T-helper 1 cell (primary cell): ENCODE measurements at regions not wholly inside any gene's neighbourhood (a gene's known extent, or its start where the extent isn't known, plus 50 kb on each side); places are given as distances from the start of the nearest gene placed in this dataset.

Experiments used
- DNase-seq, 5 donors: peaks; one replicate each; pipeline ENCODE4 v3.0.0-alpha.2; 2012 to 2020

DNA sequence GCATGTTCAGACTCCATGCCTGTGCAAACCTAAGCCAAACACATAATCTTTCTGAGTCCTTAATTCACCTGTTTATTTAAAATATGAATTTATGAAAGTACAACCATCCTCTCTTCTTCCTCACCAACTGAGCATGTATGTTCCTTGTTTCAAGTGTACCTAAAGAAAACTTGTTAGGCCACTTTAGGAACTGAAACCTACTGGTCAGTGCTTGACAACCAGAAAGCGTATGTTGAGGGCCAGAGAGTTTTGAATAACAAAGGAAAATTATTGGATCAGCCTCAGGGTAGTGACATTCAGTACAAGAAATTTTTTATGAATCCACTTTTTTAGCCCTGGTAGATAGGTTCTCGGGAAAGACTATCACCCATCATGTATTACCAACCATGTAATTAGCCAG lies 847.6 kb upstream of the CELF4 start:
- DNase-seq: no peak

DNA sequence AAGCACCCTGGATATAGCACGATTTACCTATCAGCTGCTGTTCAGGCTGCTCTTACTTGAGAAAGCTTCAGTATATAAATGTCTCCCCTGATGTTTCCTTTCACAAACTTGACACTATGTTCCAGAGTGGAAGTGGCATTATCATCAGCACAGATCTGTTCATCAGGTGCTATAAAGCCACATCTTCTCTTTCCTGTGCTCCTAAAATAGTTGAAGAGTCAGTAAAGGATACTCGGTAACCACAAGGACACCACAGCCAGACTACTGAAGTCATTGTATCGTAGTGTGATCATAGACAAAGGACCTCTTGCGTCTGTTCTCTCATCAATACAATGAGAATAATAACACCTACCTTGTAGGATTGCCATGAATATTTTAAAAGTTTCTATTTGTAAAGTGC lies 841.0 kb upstream of the CELF4 start:
- no peak for DNase-seq

DNA sequence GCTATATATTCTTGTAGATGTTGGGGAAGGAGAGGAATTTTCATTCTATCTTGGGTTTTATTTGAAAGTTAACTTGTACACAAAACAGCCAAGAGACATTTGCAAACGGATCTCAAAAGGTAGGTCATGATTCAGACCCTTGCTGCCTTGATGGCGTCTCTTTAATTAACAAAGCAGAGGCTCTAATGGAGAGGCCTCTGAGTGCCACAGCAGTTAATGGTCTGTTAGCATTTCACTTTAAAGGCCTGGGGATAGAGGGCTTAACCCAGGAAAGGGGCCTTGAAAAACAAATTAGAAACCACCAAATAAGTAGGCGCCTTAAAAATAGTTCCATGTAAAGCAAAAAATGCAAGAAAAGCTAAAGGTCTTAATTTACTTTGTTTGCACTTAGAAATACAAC lies 836.9 kb upstream of the CELF4 start:
- DNase-seq: no peak

DNA sequence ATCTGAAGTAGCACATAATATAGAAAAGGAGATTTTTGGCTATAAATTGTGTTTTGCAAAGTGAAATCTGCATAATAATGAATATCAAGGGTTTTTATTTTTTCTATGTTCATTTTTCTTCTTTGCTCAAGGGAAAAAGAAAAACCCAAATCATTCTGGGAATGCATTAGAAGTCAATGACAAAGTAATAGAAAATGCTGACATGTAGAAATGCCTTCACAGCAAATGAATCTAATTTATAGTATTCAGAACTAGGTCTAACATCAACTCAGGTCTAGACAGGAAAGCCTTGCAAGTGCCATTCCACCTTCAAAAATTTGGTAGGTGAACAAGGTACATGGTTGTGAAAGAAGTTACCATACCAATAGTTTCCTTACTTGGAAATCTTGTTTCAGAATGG lies 831.5 kb upstream of the CELF4 start:
- DNase-seq: no peak

DNA sequence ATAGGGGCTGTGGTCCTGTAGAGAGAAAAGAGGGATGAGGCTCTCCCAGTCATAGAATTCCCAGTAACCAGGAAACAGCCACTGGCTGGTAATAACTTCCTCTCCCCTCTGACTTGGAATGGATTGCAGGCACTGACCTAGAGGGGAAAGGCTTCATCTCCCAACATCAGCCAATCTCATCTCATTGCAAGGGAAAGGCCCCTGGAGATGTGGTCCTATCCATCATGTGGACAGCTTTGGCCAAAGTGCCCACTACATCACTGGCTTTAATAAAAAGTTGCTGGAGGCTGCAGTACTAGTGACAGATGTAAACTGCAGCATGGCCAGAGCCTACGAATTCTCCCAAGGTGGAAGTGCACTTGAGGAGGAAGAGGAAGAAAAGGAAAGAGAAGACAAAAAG lies 820.5 kb upstream of the CELF4 start:
- DNase-seq: no peak

DNA sequence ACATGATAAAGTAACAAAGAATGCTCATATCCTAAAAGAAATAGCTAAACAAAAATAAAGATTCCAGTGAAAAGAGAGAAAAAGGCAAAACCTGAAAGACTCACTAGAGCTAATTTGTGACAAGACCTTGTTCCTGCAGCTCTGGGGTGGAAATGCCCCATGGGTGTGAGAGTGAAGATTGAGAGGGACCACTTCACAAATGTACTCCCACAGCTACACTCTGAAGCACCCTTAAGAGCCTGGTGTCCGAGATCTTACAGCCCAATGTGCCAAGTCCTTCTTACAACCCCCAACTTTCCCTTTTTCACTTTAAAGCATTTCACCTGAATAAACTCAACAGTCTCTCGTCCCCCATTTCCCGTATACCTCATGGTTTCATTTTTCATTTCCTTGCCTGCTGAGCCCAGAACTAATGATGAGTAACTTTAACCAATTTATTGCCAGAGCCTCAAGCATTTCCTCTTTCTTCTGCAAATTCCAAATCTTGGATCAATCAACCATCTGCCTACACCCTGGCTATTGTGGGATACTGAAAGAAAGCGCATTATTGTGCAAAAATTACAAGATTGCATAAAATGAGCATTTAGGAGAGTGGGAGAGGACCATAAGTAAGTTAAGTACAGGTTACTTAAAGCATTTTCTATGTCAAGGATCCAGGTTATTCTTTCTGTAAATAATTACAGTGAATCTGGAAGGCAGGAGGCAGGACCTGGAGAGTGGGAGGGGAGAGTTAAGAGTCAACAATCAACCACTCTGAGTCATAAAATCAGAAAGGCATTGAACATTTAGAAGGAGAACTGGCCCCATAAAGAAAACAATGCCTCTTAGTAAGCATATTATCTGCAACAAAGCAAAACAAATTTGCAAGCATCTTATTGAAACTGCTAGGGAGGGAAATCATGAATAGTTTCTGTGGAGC lies 804.4 kb upstream of the CELF4 start:
- no peak for DNase-seq

DNA sequence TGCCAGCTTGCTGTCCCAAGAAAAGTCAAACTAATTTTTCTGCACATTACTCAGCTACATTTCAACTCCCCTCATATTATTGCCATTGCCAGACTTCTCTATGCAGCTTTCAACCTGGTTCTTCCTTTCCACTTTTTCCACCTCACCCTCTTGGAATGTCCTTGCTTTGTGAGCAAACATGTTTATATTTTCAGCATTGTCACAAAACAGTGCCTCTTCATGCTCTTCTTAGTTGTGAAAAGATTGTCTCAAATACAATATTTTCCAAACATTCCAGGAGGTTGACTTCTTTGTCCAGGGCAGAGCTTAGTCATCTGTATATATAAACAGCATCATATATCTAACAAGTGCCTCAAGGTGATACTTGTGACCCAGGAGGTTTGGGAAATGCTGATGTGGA lies 803.3 kb upstream of the CELF4 start:
- DNase-seq: no peak

DNA sequence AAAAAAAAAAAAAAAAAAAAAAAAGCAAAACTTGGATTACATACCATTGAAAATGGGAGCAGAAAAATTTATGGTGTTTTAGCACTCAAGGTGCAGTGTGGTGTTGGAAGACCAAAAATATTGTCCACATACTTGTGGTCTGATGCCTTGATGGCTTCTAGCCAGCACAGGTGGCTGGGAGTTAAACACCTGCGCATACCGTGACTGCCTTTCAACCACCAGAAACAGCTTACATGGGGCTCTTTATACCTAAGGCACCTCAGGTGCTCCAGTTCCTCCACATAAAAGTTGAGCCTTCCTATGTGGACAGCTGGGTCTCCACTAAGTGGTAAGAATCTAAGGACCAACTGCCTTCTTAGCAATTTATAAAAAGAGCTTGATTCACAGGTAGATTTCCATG lies 802.6 kb upstream of the CELF4 start:
- no peak for DNase-seq

DNA sequence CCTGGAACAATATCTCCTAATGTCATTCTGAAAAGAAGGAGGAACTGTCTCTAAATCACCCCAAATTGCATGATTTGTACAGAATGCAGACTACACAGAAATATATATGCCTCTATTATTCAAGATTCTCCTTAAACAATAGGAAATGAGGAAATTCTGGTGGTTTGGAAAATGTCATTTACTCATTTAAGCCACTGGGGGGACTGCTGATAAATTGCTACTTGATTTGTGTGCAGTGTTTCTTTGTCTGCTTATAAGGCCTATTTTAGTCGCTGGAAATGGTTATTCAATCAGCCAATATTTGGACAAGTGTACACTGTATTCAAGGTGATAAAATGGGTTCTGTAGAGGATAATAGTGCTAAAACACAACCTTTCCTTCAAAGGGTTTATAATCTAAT lies 801.9 kb upstream of the CELF4 start:
- DNase-seq: no peak

DNA sequence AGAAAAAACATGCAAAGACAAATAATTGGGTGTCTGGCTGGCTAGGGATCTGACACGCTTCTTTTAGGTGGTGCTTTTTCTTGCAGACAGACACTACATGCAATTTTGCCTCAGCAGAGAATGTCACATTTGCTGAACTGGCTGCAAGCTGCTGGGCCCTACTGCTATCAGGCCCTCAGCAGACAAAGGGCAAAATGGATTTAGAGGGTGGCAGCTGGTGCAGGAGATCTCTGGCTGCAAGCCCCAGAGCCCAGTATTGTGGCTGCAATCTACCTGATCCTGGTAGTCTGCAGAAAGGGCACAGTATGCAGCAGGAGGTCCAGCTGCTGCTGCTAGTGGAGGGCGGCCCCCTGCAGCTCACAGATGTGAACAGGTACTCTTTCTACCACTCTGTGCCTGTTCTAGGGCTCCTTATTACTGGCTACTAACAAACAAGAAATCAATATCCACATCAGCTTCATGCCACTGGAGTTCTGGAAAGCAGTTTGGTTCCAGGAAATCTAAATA lies 796.7 kb upstream of the CELF4 start:
- DNase-seq: no peak

DNA sequence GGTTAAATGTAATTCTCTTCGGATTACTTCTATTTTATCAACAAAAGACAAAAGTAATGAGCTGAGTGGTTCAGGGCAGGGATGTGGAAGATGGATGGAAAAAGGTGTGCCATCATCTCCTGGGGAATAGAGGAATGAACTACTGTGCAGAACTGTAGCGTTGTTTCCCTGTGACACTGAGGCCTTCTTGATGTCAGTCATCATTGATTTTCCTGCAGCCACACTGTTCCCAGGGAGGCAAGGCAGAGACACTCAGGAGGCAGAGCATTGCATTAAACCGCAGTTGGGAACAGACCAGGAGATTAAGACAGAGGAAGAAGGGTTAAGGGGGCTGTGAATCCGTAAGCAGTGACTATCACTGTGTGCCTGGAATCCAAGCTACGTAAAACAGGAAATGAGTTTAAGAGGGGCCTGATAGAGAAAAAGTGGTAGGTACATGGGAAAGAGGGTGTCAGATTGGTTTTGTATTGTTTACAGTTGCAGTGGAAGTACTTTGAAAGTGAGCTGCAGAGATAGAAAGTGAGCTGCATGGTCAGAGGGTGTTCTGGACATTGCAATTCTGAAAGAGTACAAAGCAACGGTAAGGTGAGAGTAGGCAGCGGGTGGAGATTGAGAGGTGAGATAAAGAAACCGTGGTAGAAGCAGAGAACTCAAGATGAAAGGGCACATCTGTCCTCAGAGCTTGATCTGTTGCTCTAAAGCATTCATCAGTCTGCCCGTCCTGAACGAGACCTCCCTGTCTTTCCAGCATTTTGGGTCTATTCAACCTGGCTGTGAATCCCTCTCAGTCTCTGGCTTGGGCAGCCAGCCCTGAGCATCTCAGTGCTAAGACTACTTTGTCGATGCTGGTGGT lies 793.4 kb upstream of the CELF4 start:
- no peak for DNase-seq

DNA sequence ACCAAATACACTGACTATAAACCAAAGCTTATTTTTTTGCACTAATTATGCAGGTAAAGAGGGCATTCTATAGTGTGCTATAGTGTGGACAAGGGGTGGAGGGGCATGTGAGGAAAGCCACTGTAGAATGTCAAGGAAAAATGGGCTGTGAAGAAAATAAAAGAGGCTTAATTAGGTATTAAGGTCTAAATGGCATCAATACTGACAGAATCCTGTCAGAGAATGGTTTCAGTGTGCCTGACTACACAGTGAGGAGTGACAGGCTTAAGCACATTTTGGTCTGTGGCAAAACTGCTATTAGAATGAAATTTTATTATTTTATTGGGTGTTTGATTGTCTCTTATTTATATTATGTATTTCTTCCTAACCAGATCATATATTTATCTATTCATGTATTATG lies 787.6 kb upstream of the CELF4 start:
- no peak for DNase-seq

DNA sequence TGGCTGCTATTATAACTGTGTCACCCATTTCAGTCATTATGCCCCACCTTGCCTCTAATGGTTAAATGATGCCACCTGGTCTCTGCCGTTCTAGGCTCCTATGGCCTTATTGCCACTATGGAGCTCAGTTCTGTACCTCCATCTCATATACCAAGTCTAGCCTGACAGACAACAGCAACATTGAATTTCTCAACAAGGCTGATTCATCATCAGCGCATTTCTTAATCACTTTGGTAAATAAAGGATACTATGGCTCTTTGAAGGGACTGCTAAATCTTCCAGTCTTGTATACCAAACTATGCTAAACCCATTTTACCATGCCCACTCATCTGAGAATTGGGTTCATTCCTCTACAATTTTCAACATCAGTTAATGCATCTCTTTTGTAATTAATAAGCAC lies 784.5 kb upstream of the CELF4 start:
- DNase-seq: no peak

DNA sequence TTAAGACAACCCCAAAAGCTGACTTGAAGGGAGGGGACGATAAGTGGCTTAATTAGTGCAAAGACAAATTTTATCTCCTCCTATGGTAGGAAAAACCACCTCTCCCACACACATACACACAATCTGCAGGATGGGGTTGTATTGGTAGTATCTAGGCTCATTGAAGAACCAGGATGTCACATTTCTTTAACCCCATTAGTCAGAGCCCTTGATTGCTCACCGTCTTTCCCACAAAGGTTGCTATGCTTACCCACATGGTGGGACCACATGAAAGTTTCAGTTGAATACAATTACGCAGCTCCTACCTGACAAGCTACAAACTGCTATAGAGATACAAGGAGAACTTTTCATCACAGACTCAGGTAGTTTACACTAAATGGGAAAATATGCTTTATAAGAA lies 765.0 kb upstream of the CELF4 start:
- no peak for DNase-seq

DNA sequence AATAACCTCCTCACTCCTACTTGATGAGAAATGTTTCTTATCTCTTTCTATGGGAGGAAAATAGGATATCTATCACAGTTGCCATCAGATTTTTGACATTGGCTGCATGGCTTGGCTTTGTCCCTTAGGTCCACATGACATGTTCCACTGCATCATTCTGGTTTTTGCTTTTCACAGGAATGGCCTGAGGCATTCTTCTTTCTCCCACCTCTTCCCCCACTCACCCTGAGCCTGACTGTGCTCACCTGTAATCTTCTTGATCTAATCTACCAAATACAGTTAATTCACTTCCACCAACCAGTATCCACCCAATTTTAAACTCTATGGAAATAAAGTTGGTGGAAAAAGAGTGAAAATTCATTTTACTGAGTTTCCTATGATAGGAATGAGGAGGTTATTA lies 763.5 kb upstream of the CELF4 start:
- no peak for DNase-seq

DNA sequence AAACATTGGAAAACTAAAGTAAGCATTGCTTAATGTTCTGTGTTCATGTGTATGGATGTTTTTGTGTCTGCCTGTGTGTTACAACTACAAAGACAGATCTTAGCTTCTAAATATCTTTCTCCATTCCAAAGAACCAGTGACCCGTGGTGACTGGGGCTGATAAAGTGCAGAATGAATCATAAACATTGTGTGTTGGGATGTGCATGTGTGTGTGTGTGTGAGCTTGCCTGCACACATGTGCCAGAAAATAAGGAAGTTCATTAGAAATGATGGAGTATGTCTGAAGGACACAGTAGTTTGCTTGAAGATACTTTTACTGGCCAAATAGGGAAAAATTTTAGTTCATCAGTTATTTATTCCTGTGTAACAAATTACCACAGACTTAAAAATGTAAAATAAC lies 756.6 kb upstream of the CELF4 start:
- DNase-seq: no peak

DNA sequence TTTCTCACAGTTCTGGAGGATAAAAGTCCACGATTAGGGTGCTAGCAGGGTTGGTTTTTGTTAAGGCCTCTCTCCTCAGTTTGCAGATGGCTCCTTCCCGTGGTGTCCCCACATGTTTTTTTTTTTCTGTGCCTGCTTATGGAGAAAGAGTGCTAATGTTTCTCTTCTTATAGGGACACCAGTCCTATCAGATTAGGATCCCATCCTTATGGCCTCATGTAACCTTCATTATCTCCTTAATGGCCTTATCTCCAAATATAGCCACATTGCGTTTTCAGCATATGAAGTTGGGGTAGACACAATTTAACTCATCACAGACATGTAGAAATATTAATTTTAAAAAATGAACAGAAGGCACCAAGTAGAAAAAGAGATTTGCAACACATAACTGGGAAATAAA lies 755.7 kb upstream of the CELF4 start:
- no peak for DNase-seq

DNA sequence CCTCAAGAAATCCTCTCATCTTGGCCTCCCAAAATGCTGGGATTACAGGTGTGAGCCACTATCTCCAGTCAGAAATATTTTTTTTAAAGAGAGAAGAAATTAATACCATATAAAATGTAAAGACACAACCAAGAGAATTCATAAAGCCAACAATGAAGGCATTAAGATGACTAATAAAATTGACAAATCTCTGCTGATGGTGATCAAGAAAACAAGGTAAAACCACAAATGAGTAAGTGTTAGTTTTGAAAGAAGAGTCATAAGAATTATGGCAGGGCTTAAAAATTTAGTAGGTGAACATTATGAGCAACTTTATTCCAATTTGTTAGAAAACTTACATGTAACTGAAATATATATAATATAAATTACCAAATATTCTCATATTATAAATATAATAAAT lies 752.8 kb upstream of the CELF4 start:
- DNase-seq: no peak

DNA sequence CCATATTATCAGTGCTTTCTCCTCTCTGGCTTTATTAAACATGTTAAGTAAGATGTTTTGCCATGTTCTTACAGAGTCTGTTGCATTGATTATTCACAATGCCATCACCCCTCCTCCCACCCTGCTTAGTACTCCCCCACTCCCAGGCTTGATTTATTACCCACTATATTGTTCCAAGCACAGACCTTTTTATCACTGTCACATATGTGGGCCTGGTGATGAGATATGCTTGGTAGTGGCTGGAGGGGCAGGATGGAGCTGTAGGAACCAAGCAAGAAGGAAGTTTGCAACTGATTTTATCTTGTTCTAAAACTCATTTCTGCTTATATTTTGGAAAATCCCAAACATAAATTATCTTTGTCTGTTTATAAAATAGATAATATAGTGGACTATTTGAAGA lies 748.2 kb upstream of the CELF4 start:
- no peak for DNase-seq

DNA sequence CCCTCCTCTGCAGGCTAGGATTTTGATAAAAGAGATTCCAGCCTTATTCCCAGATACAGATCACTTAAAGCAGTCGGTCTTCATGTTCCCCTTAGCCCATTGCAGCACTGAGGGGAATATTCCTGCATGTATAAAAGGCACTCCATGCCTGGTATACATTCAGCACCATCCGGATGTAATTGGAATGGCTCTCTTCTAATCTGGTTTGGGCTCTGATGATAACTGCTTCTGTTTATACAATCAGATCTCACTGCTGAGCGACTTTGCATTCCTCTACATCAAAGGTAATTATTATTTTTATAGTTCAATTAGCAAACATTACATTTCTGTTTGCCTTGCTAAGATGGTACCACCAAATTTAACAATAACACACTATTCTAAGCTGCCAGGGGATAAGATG lies 746.9 kb upstream of the CELF4 start:
- DNase-seq: no peak

DNA sequence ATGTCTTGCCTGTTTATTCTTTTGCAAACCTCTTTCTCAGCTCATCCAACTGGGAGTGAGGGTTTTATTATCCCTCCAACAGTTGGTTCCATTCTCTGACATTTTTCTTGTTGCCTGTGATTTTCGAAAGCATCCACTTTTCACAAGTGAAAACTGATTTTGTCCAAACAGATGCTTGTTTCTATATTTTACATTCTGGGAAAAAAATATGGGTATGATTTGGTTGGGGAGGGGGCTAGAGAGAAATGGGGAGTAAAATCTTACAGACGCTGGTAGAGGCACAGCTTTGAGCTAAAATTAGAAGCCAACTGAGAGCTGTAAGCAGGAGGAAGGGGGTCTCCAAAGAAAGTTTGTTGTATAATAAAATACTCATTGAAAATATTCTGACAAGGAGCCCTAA lies 745.3 kb upstream of the CELF4 start:
- DNase-seq: no peak

DNA sequence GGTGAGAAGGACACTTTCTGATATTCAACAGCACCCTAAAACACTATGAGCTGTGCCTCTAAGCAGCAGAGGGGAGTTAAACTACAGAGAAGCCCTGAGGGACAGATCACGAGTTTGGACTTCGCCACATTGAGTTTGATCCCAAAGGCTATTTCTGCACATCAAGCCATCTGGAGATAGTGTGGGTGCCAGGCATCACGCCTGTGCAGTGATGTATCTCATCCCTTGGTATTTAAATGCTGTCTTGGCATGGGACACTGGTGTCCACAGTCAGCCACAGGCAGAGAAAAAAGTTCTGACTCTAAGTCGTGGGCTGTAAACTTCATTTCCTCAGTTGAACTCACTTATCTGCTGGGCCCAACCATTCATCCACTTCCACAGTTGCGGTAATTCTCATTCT lies 742.3 kb upstream of the CELF4 start:
- no peak for DNase-seq

DNA sequence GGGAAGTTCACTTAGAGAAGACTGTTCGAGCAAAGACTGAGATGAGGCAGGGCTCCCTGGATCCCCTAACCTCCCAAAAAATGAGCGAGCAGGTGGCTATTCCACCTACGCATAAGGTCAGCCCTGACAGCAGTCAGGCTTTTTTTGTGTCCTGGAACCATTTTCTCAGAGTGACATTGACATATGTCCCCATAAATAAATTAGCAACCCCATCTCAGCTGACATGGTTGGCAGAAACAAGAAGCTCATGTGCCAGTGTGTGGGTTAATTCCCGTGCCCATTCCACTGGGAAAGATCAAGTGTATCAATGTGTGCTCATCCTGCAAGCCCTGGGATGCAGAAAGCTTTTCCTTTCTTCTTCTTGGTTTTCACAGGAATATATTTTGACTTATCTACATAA lies 740.4 kb upstream of the CELF4 start:
- DNase-seq: no peak

DNA sequence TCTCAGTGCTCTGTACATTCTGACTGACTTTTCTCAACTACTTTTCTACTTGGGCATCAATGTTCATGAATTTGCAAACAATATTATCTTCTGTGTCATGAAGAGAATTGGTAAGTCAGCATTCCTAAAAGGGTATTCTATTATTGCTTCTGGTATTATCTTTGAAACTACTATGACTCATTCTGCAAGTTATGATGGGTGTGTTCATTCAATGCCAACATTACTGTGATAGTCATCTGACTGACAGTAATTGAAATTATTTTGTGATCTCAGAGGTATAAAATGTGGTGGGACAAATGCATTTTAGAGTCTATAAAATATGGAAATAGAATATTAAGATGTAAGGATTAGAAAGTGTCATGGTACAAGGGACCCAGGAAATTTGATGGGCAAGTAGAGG lies 736.0 kb upstream of the CELF4 start:
- DNase-seq: no peak
